Heart left ventricle (tissue), 16 donors: ENCODE measurements at regions not wholly inside any gene's neighbourhood (a gene's known extent, or its start where the extent isn't known, plus 50 kb on each side); places are given as distances from the start of the nearest gene placed in this dataset.

ENCODE experiments used
- ATAC-seq, 4 donors: fragments of 200-7000 bp; cut with Tn5 transposase; one replicate each; pipeline ENCODE4 v1.9.1; 2020 to 2022; ENCODE audit warnings: moderate library complexity in 4 of 4, mild to moderate bottlenecking in 3 of 4, moderate number of reproducible peaks in 1 of 4
- DNase-seq, 5 donors: peaks; one replicate each; pipeline ENCODE4 v3.0.0-alpha.2; 2020
- H3K27ac ChIP-seq, 12 donors: fragments of 200-600 bp; sonication (generic) in 4 of 12; one replicate each; pipeline versions ENCODE4 v1.5.0 to v1.8.0; 2016 to 2022; ENCODE audit warnings: mild to moderate bottlenecking in 2 of 12
- H3K27me3 ChIP-seq, 9 donors: fragments of 200-600 bp; sonication (generic) in 2 of 9; one replicate each; pipeline versions ENCODE4 v1.5.1 to v1.8.0; 2016 to 2022; ENCODE audit warnings: mild to moderate bottlenecking in 3 of 9
- H3K36me3 ChIP-seq, 9 donors: fragments of 200-600 bp; sonication (generic) in 2 of 9; one replicate each; pipeline versions ENCODE4 v1.5.0 to v1.8.0; 2018 to 2022; ENCODE audit warnings: mild to moderate bottlenecking in 2 of 9
- H3K4me1 ChIP-seq, 12 donors: fragments of 200-600 bp; sonication (generic) in 4 of 12; one replicate each; pipeline versions ENCODE4 v1.5.0 to v1.8.0; 2016 to 2022; ENCODE audit warnings: mild to moderate bottlenecking in 3 of 12
- H3K4me3 ChIP-seq, 12 donors: fragments of 200-600 bp; sonication (generic) in 4 of 12; one replicate each; pipeline versions ENCODE4 v1.5.0 to v1.8.0; 2017 to 2022; ENCODE audit warnings: mild to moderate bottlenecking in 9 of 12, moderate library complexity in 4 of 12
- H3K9me3 ChIP-seq, 12 donors: fragments of 200-600 bp; sonication (generic) in 4 of 12; one replicate each; pipeline versions ENCODE4 v1.5.0 to v1.8.0; 2016 to 2022; ENCODE audit warnings: mild to moderate bottlenecking in 1 of 12
- CTCF ChIP-seq, 12 donors: fragments of 200-600 bp; sonication (generic) in 4 of 12; IDR thresholded peaks; one replicate each; pipeline versions ENCODE4 v1.5.0 to v1.8.0; 2018 to 2022; ENCODE audit warnings: antibody characterized with exemption in 12 of 12, mild to moderate bottlenecking in 5 of 12
- POLR2A ChIP-seq, 2 donors: fragments of 450-650 bp; IDR thresholded peaks; one replicate each; pipeline ENCODE4 v1.6.1; 2017; ENCODE audit warnings: antibody characterized with exemption in 2 of 2, mild to moderate bottlenecking in 2 of 2, moderate library complexity in 2 of 2
- WGBS, 4 donors: extraction: QIAGEN DNeasy Blood & Tissue Kit in 2 of 4; methylation state at CpG; one replicate each; pipeline versions ENCODE4 v1.1.5 to v1.1.7; 2013 to 2018; 5-methylcytosine and 5-hydroxymethylcytosine counted together
- intact Hi-C, 10 donors: fragments of 100-400 bp; cut with DNase I; formaldehyde crosslinking; loops; one replicate each; pipeline versions ENCODE4 v1.11.1 to v1.14.2; 2022
- donor health status: ischemic (EF 13 %, LVEDD 7.1; RV severe dilation, severe dysfunction).
- donor health status: healthy with polysubstance abuse.
- donor health status: DM: no; HTN: yes; CAD: no.
- donor health status: DM: no; HTN: no; CAD: no.
- donor health status: ischemic (EF 25% LVEDD 6.9; RV normal size, moderate dysfunction).
- donor health status: ischemic (EF 25% LVEDD 5.7; RV mildly dilated, moderate dysfunction).
- donor health status: healthy.
- donor health status: DM: yes; HTN: yes; CAD: no.
- donor health status: ischemic (EF 35%, LVEDD 5.7; RV mildly dilated, moderate dysfunction).
- donor health status: nonischemic (EF 11% LVEDD 7.7; RV severe dilation, severe dysfunction).
- donor health status: DM: yes; HTN: yes; CAD: no.
- donor health status: PGD.
- donor health status: ischemic (EF 29% LVEDD 5.4; RV normal size, mild dysfunction).
- donor health status: nonischemic (EF 23%, LVEDD 6.1; RV moderate dilation, normal function).

GRCh38 chr3:176088962-176089383, 1108.3 kb downstream of the TBL1XR1 start:
- Histone ChIP-seq H3K9me3 (peaks cover 0 to 18% (median 2%) of the 10 kb centered on the region in 12 donors), H3K27ac (no peak overlapping the region), H3K4me3 (no peak overlapping the region), H3K27me3 (no peaks in the 10 kb centered on the region), H3K4me1 (no peaks in the 10 kb centered on the region), H3K36me3 (no peaks in the 10 kb centered on the region)
- ATAC-seq (no peak), DNase-seq (no peak)
- no peak for TF ChIP-seq POLR2A (IDR thresholded peaks at IDR 0.05)
- no peak for TF ChIP-seq CTCF (IDR thresholded peaks at IDR 0.05)
- WGBS, 4 donors: 89 to 90% (median 90%) methylated on average over 3 of the region's 3 CpGs
- intact Hi-C loops: no loop called here

- TF ChIP-seq CTCF (IDR thresholded peaks at IDR 0.05) (no peak), POLR2A (IDR thresholded peaks at IDR 0.05) (no peak)
- Histone ChIP-seq H3K27me3 (no peaks in the 10 kb centered on the region), H3K27ac (no peak overlapping the region), H3K36me3 (no peaks in the 10 kb centered on the region), H3K4me1 (no peaks in the 10 kb centered on the region), H3K4me3 (no peak overlapping the region), H3K9me3 (peaks cover 0 to 13% (median 0%) of the 10 kb centered on the region in 12 donors)
- WGBS, 4 donors: 24 to 68% (median 49%) methylated on average over 2 of the region's 2 CpGs
- DNase-seq (no peak), ATAC-seq (no peak)
- intact Hi-C loops: no loop called here
Measured at GRCh38 chr3:176087066-176087697, 1110.1 kb downstream of the TBL1XR1 start.

- Histone ChIP-seq H3K9me3 (no peaks in the 10 kb centered on the region), H3K36me3 (no peaks in the 10 kb centered on the region), H3K27ac (no peak overlapping the region), H3K27me3 (no peaks in the 10 kb centered on the region), H3K4me3 (no peak overlapping the region), H3K4me1 (no peaks in the 10 kb centered on the region)
- TF ChIP-seq CTCF (IDR thresholded peaks at IDR 0.05) (no peak), POLR2A (IDR thresholded peaks at IDR 0.05) (no peak)
- intact Hi-C loops: no loop called here
- DNase-seq: no peak
- WGBS, 4 donors: 0 to 70% (median 53%) methylated on average over 1 of the region's 1 CpG
- no peak for ATAC-seq
Measured at GRCh38 chr3:176079785-176080184, 1117.5 kb downstream of the TBL1XR1 start.

GRCh38 chr3:176078906-176079305, 1118.4 kb downstream of the TBL1XR1 start:
- H3K4me1 ChIP-seq: no peaks in the 10 kb centered on the region
- no peaks in the 10 kb centered on the region for H3K36me3 ChIP-seq
- TF ChIP-seq CTCF (IDR thresholded peaks at IDR 0.05) (no peak), POLR2A (IDR thresholded peaks at IDR 0.05) (no peak)
- no peak overlapping the region for H3K4me3 ChIP-seq
- DNase-seq: no peak
- H3K27me3 ChIP-seq: no peaks in the 10 kb centered on the region
- ATAC-seq: no peak
- H3K27ac ChIP-seq: no peak overlapping the region
- no peaks in the 10 kb centered on the region for H3K9me3 ChIP-seq
- intact Hi-C loops: no loop called here
- WGBS, 4 donors: 72 to 88% (median 86%) methylated on average over 1 of the region's 1 CpG
